ENCODE measurements at regions not wholly inside any gene's neighbourhood (a gene's known extent, or its start where the extent isn't known, plus 50 kb on each side); places are given as distances from the start of the nearest gene placed in this dataset.

- ATAC-seq (no peak), FAIRE-seq (no peak), DNase-seq (no peak)
- H3K4me1 ChIP-seq, result no peaks in the 10 kb centered on the region
- TF ChIP-seq, protein P1, sequence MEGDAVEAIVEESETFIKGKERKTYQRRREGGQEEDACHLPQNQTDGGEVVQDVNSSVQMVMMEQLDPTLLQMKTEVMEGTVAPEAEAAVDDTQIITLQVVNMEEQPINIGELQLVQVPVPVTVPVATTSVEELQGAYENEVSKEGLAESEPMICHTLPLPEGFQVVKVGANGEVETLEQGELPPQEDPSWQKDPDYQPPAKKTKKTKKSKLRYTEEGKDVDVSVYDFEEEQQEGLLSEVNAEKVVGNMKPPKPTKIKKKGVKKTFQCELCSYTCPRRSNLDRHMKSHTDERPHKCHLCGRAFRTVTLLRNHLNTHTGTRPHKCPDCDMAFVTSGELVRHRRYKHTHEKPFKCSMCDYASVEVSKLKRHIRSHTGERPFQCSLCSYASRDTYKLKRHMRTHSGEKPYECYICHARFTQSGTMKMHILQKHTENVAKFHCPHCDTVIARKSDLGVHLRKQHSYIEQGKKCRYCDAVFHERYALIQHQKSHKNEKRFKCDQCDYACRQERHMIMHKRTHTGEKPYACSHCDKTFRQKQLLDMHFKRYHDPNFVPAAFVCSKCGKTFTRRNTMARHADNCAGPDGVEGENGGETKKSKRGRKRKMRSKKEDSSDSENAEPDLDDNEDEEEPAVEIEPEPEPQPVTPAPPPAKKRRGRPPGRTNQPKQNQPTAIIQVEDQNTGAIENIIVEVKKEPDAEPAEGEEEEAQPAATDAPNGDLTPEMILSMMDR (IDR thresholded peaks at IDR 0.05), result no peak
- H3K4me3 ChIP-seq, result no peak overlapping the region
- intact Hi-C loops (cut with DNase I), result no loop called here
- no peaks in the 10 kb centered on the region for H3K36me3 ChIP-seq
- peaks cover 0 to 4% (median 0%) of the 10 kb centered on the region in 4 donors for H3K27me3 ChIP-seq
- H3K27ac ChIP-seq, result no peak overlapping the region
- no peaks in the 10 kb centered on the region for H3K9me3 ChIP-seq
- WGBS, 2 donors, result 75 to 79% methylated on average over 1 of the region's 1 CpG
Observed at GRCh38 chr10:120382360-120382759, 74.7 kb upstream of the PLPP4 start.

- no peaks in the 10 kb centered on the region for H3K4me1 ChIP-seq
- TF ChIP-seq, protein P1 (IDR thresholded peaks at IDR 0.05), result no peak
- no peaks in the 10 kb centered on the region for H3K9me3 ChIP-seq
- intact Hi-C loops (cut with DNase I), result no loop called here
- no peak for DNase-seq
- no peak overlapping the region for H3K27ac ChIP-seq
- FAIRE-seq, result no peak
- peaks cover 0 to under 1% (median 0%) of the 10 kb centered on the region in 4 donors for H3K27me3 ChIP-seq
- ATAC-seq, result no peak
- no peak overlapping the region for H3K4me3 ChIP-seq
- 26 to 28% methylated on average over 4 of the region's 4 CpGs for WGBS, 2 donors
- no peaks in the 10 kb centered on the region for H3K36me3 ChIP-seq
Observed at GRCh38 chr10:120385992-120386391, 71.0 kb upstream of the PLPP4 start.

DNA sequence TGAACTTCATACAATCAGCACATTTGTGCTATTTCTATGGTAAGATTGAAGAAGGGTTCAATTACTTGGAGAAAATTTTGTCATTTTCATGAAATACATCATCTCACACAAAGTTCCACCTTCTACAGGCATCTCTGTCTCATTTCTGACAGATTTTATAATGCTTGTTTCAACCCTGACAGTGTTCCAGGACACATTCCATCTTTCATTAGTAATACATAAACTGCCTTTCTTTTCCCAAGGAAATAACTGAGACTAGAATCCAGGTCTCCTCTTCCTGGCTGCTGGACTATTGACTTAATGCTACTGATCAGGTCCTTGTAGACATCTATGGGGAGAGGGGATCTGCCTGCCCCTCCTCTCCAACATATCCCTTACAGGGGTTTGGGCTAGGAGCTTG, 70.1 kb upstream of the PLPP4 start:
- Histone ChIP-seq H3K4me3 (no peak overlapping the region), H3K27ac (no peak overlapping the region), H3K36me3 (no peaks in the 10 kb centered on the region), H3K4me1 (no peaks in the 10 kb centered on the region), H3K9me3 (no peaks in the 10 kb centered on the region), H3K27me3 (no peaks in the 10 kb centered on the region)
- FAIRE-seq (no peak), DNase-seq (no peak), ATAC-seq (no peak)
- intact Hi-C loops (cut with DNase I), result no loop called here
- TF ChIP-seq, protein P1 (IDR thresholded peaks at IDR 0.05), result no peak

DNA sequence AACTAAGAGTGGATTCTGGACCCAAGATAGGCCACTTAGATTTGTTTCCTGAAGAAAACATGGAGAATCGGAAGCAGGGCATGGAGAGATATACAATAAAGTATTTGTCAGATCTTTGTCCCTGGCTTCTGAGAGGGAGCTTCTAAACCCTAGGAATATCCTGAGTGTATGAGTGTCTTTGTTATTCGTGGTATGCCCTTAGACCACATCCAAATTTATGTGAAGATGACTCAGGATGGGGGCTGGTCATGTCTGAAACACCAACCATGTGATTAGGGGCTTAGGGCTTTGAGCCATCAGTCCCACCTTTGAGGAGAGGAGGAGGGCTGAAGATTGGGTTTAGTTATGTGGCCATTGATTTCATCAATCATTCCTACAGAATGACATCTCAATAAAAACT, 69.7 kb upstream of the PLPP4 start:
- H3K27me3 ChIP-seq, result no peaks in the 10 kb centered on the region
- H3K4me1 ChIP-seq, result no peaks in the 10 kb centered on the region
- no peak for DNase-seq
- no peak overlapping the region for H3K4me3 ChIP-seq
- no peak for FAIRE-seq
- WGBS, 2 donors, result 57 to 64% methylated on average over 2 of the region's 2 CpGs
- no peaks in the 10 kb centered on the region for H3K9me3 ChIP-seq
- TF ChIP-seq, protein P1 (IDR thresholded peaks at IDR 0.05), result no peak
- intact Hi-C loops (cut with DNase I), result no loop called here
- no peak overlapping the region for H3K27ac ChIP-seq
- no peak for ATAC-seq
- H3K36me3 ChIP-seq, result no peaks in the 10 kb centered on the region

- WGBS, 2 donors, result 77% methylated on average over 4 of the region's 4 CpGs
- H3K4me1 ChIP-seq, result no peaks in the 10 kb centered on the region
- no peaks in the 10 kb centered on the region for H3K36me3 ChIP-seq
- intact Hi-C loops (cut with DNase I), result no loop called here
- no peak for DNase-seq
- no peak overlapping the region for H3K27ac ChIP-seq
- TF ChIP-seq, protein P1 (IDR thresholded peaks at IDR 0.05), result no peak
- no peak for ATAC-seq
- H3K27me3 ChIP-seq, result peaks cover 0 to 6% (median 0%) of the 10 kb centered on the region in 4 donors
- H3K4me3 ChIP-seq, result no peak overlapping the region
- no peak for FAIRE-seq
- H3K9me3 ChIP-seq, result no peaks in the 10 kb centered on the region
Observed at GRCh38 chr10:120392245-120392644, 64.8 kb upstream of the PLPP4 start.

All from pancreas (tissue), 10 donors.